Loucy (cell line): ENCODE measurements at regions not wholly inside any gene's neighbourhood (a gene's known extent, or its start where the extent isn't known, plus 50 kb on each side); places are given as distances from the start of the nearest gene placed in this dataset.

Experiments used
- H2AFZ ChIP-seq: fragments of 200-600 bp; sonication (generic); 2 replicates; pipeline ENCODE4 v1.6.0; 2016; ENCODE audit warnings: antibody characterized with exemption, mild to moderate bottlenecking, low read length, moderate library complexity
- H3F3A ChIP-seq: fragments of 200-600 bp; 2 replicates; pipeline ENCODE4 v1.6.0; 2016; ENCODE audit warnings: antibody characterized with exemption, low read depth, mild to moderate bottlenecking
- H3K27me3 ChIP-seq: fragments of 200-600 bp; sonication (generic); 2 replicates; pipeline ENCODE4 v1.6.1; 2014; ENCODE audit warnings: low read length, mild to moderate bottlenecking; ENCODE audit not compliant: insufficient read depth, poor library complexity, severe bottlenecking
- H3K36me3 ChIP-seq: fragments of 200-600 bp; sonication (generic); 2 replicates; pipeline ENCODE4 v1.6.1; 2016; ENCODE audit warnings: low read length; ENCODE audit not compliant: insufficient read depth
- H3K4me1 ChIP-seq: fragments of 200-600 bp; sonication (generic); 2 replicates; pipeline ENCODE4 v1.5.1; 2014; ENCODE audit warnings: low read length, mild to moderate bottlenecking; ENCODE audit not compliant: insufficient read depth, poor library complexity, severe bottlenecking
- H3K4me2 ChIP-seq: fragments of 200-600 bp; sonication (generic); 2 replicates; pipeline ENCODE4 v1.6.0; 2014; ENCODE audit warnings: antibody characterized with exemption, low read length, low read depth, mild to moderate bottlenecking; ENCODE audit not compliant: poor library complexity, severe bottlenecking
- H3K4me3 ChIP-seq: fragments of 200-600 bp; sonication (generic); 2 replicates; pipeline ENCODE4 v1.5.1; 2014; ENCODE audit warnings: low read length, mild to moderate bottlenecking, mixed read lengths; ENCODE audit not compliant: poor library complexity, severe bottlenecking
- H3K79me2 ChIP-seq: fragments of 200-600 bp; sonication (generic); 2 replicates; pipeline ENCODE4 v1.6.1; 2014; ENCODE audit warnings: low read length; ENCODE audit not compliant: insufficient read depth
- H3K9ac ChIP-seq: fragments of 200-600 bp; sonication (generic); 2 replicates; pipeline ENCODE4 v1.6.0; 2014; ENCODE audit warnings: mild to moderate bottlenecking, low read depth, low read length, moderate library complexity; ENCODE audit not compliant: poor library complexity, severe bottlenecking
- H3K9me2 ChIP-seq: fragments of 200-600 bp; sonication (generic); replicated peaks from 2 replicates; pipeline ENCODE4 v1.6.1; 2016; ENCODE audit warnings: low read depth, low read length, mixed read lengths
- H3K9me3 ChIP-seq: fragments of 200-600 bp; sonication (generic); 2 replicates; pipeline ENCODE4 v1.6.1; 2014; ENCODE audit warnings: mild to moderate bottlenecking, antibody characterized with exemption, low read length, low read depth; ENCODE audit not compliant: insufficient read depth
- H4K20me1 ChIP-seq: fragments of 200-600 bp; sonication (generic); 2 replicates; pipeline ENCODE4 v1.6.0; 2014; ENCODE audit warnings: antibody characterized with exemption, low read length, mild to moderate bottlenecking; ENCODE audit not compliant: insufficient read depth, poor library complexity, severe bottlenecking
- CTCF ChIP-seq: fragments of 200-600 bp; sonication (generic); conservative IDR thresholded peaks from 2 replicates; pipeline ENCODE4 v1.5.1; 2014; ENCODE audit warnings: mild to moderate bottlenecking, antibody characterized with exemption, low read length
- EZH2phosphoT487 ChIP-seq: fragments of 200-600 bp; IDR thresholded peaks from 2 replicates; pipeline ENCODE4 v1.6.1; 2018; ENCODE audit warnings: antibody characterized with exemption, mild to moderate bottlenecking, moderate library complexity, borderline replicate concordance

DNA sequence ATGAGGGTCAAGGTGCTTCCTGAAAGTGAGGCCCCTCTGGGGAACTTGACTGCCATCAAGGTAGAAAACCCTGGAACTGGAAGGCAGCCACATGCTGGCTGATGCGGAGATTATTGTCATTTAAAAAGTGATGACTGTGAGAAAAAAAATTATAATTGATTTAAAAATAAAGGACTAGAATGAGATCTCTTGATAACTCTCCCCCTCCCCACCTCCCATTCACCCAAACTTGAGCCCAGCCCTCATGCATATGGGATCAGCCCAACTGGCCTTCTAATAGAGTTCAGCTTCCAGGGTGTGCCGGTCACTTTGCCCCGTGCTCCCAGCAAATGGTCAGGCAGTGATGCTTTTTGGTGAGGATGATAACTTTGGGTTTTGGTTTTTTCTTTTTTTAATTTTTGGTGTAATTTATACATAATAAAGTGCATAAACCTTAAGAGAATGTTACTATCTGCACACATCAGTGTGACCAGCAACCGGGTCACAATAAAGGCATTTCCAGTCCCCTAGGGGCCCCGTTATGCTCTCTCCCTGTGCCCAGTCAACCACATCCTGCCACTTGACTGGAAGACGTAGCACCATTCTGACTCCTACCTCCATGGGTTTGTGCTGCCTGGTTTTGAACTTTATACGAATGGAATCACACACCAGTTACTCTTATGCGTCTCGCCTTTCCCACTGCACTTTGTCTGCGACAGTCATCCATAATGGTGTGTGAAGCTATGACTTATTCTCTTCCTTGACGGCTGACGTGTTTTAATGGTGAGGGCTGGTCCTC, 187.9 kb downstream of the USP12 start:
- Histone ChIP-seq H3K9me3 (no peaks in the 10 kb centered on the region), H3K27me3 (no peaks in the 10 kb centered on the region), H3K4me3 (peak overlapping the region; percentile 62), H4K20me1 (no peaks in the 10 kb centered on the region), H3K9me2 (no peaks in the 10 kb centered on the region), H3K4me1 (peaks cover 63% of the 10 kb centered on the region), H3F3A (peaks cover 15% of the 10 kb centered on the region), H3K36me3 (no peaks in the 10 kb centered on the region), H3K4me2 (peak overlapping the region; percentile 73), H2AFZ (peak overlapping the region; percentile 57), H3K9ac (peak overlapping the region; percentile 87), H3K79me2 (peaks cover 5% of the 10 kb centered on the region; the same call in 1 of the 2 replicates)
- no peak for TF ChIP-seq CTCF
- TF ChIP-seq EZH2phosphoT487: no peak

GRCh38 chr13:26980099-26981031, 191.2 kb downstream of the USP12 start:
- Histone ChIP-seq H3K27me3 (no peaks in the 10 kb centered on the region), H3K9me2 (no peaks in the 10 kb centered on the region), H3F3A (peaks cover 15% of the 10 kb centered on the region), H3K9ac (peak overlapping the region; percentile 87), H3K79me2 (peaks cover 5% of the 10 kb centered on the region; the same call in 1 of the 2 replicates), H3K4me2 (peak overlapping the region; percentile 43), H3K4me3 (no peak overlapping the region), H3K4me1 (peaks cover 93% of the 10 kb centered on the region), H4K20me1 (no peaks in the 10 kb centered on the region), H3K9me3 (no peaks in the 10 kb centered on the region), H3K36me3 (no peaks in the 10 kb centered on the region), H2AFZ (no peak overlapping the region)
- TF ChIP-seq EZH2phosphoT487 (no peak), CTCF (no peak)

DNA sequence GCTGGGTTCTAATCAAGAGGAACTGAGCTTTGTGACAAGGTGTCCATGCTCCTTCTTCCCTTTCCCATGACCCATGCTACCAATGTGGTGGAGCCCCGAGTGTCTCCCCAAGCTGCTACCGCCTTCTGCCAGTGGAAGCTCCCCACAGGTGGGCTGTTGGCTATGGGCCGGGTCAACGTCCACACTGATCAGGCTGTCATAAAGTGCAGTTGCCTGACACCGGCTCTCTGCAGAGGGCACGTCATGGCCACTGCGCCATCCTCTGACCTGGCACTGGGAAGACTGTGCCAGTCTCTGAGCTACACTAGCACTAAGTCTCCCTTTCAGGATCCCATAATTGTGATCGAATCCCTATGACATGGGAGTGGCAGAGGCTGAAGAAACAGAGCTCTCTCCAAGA, 192.3 kb downstream of the USP12 start:
- Histone ChIP-seq H3K9me3 (no peaks in the 10 kb centered on the region), H3F3A (peaks cover 15% of the 10 kb centered on the region), H4K20me1 (no peaks in the 10 kb centered on the region), H3K27me3 (no peaks in the 10 kb centered on the region), H3K4me1 (peaks cover 84% of the 10 kb centered on the region), H3K4me2 (peak overlapping the region; percentile 43), H3K4me3 (no peak overlapping the region), H3K9ac (peak overlapping the region; percentile 87), H2AFZ (no peak overlapping the region), H3K9me2 (no peaks in the 10 kb centered on the region), H3K79me2 (peaks cover 5% of the 10 kb centered on the region; the same call in 1 of the 2 replicates), H3K36me3 (no peaks in the 10 kb centered on the region)
- TF ChIP-seq CTCF (no peak), EZH2phosphoT487 (no peak)
